ENCODE measurements at regions not wholly inside any gene's neighbourhood (a gene's known extent, or its start where the extent isn't known, plus 50 kb on each side); places are given as distances from the start of the nearest gene placed in this dataset.

DNA sequence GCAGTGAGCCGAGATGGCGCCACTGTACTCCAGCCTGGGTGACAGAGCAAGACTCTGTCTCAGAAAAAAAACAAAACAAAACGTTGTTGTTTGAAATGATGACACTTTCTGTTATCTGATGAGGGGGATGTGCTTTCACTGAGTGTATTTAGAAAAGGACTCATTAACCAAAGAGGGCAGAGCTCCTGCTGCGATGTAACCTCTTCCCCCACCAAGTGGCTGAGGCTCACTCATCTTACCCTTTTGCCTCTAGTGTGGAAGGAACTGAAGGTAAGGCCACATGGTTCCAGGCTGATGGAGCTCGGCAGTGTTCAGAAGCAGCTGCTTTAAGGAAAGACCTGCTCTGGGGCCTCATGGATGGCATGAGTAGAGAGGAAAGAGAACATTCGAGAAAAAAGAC, 105.7 kb upstream of the RUNX1 start:
- intact Hi-C loops (cut with DNase I) = no loop called here
- no peak for DNase-seq (ENCODE audit: low spot score)

DNA sequence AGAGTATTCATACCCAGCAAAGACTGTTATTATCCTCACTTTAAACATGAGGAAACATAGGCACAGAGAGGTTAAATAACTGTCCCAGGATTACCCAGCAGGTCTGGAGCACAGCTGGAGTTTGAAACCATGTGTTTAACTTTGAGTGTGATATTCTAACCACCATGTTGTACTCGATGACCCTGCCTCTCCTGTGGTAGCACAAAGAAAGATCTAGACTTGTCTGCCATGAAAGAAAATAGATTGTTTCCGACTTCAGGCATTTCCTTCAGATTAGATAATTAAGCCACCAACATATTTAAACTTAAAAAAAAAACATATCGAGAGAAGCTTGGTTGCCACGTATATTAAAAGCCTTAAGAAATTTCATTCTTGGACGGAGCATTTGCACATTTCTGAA, 104.6 kb upstream of the RUNX1 start:
- DNase-seq (ENCODE audit: low spot score) = no peak
- intact Hi-C loops (cut with DNase I) = no loop called here

DNA sequence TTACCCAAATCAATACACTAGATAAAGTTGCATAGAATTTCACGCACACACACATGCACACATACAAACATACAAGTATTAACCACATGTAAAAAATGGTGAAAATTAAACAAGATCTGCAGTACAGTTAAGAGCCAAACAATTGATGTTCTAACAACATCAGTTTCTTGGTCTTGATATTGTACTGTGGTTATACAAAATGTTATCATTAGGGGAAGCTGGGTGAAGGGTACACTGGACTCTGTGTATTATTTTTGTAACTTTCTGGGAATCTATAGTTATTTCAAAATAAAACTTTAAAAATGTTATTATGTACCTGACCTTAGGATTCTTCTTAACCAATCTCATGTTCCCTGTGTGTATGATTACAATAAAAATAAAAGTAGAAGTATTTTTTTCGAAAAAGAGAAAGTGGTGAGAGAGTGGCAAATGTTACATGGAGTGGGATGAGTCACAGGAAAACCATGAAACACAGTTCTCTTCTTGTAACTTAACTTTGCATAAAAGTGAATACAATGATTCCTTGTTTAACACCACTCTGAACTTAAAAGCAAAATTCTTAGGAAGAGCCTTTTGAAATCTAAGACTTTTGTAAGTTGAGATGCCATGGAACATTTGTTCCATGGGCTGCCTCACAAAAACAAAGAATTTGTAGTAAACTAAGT, 101.6 kb upstream of the RUNX1 start:
- intact Hi-C loops (cut with DNase I) = no loop called here

DNA sequence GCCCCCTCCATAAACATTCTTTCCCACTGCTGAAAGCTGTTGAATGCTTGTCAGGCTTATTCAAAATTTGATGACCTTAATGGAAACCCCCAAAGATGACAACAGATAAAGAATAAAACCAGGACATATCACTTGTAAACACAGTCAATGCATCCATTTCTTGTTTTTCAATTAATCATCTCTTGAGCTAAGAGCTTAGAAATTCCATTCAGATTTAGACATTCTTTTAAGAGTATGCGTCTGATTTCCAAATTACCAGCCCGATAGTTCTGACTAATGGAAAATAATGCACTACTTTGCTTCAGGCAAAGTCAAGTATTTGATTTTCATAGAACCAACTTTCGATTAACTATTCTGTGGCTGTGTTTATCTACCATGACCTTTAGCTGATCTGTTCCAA, 100.6 kb upstream of the RUNX1 start:
- intact Hi-C loops (cut with DNase I) = no loop called here
- no peak for DNase-seq (ENCODE audit: low spot score)

More for the DNA sequence above, 101.6 kb upstream of the RUNX1 start:
- no peak for DNase-seq (ENCODE audit: low spot score)

DNA sequence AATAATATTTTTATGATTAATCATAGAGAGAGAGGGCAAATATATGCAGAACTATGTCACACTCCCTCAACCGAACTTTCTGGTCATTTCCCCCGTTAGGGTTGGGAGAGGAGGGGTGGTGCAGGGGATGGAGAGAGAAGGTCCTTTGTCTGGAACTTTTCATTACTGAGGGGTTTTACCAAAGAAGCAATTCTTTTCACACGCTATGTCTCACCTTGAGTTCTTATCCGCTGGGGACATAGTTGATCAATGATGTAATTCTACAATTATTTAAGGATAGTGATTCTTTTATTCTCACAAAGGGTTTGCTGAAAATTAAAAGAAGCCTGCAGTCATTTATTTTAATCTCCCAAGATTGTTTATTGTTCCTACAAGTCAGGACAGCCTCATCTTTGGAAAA, 98.3 kb upstream of the RUNX1 start:
- DNase-seq (ENCODE audit: low spot score) = no peak
- intact Hi-C loops (cut with DNase I) = no loop called here

DNA sequence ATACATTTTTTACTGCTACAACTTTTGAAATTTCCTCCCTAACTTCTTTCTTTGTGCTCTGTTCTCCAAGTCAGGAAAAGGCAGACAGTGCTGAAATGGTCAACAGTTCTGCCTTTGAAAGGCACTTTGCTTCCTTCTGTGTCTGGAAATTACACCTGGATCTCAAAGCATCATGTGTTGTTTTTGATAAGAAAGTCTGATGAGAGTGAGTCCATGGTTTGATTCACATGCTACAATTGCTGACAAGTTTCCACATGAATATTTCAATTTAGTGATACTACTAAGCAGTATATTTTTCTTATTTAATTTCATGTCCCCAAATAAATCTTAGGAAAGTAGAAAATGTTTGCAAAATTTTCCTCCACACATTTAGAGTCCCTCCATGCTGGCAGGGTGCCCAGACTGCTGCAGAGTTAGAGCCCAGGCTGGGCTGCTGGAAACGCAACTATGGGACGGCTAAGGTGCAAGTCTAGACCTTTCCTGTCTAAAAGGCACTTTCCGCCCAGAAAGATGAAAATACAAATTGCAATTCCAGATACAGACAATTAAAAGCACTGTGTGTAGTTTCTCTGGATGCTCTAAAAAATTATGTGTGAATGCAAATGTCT, 96.6 kb upstream of the RUNX1 start:
- DNase-seq (ENCODE audit: low spot score) = no peak
- intact Hi-C loops (cut with DNase I) = no loop called here

DNA sequence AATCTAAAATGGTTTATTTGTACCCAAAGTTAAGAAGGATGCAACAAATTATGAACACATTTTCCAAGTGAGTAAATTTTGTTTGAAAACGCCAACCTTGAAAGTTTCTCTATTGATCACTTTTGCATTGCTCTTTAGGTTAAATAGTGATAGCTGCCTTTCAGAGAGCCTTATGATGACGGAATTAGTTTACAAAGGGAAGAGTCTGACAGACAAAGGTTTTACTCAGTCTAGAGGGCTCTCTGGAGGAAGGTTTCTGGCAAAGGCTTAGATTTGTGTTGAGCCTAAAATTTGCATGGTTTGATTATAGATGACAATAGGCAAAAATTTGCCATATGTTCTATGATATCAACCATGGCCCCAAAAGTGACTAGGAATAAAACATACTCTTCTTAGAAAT, 95.9 kb upstream of the RUNX1 start:
- DNase-seq (ENCODE audit: low spot score) = no peak
- intact Hi-C loops (cut with DNase I) = no loop called here

DNA sequence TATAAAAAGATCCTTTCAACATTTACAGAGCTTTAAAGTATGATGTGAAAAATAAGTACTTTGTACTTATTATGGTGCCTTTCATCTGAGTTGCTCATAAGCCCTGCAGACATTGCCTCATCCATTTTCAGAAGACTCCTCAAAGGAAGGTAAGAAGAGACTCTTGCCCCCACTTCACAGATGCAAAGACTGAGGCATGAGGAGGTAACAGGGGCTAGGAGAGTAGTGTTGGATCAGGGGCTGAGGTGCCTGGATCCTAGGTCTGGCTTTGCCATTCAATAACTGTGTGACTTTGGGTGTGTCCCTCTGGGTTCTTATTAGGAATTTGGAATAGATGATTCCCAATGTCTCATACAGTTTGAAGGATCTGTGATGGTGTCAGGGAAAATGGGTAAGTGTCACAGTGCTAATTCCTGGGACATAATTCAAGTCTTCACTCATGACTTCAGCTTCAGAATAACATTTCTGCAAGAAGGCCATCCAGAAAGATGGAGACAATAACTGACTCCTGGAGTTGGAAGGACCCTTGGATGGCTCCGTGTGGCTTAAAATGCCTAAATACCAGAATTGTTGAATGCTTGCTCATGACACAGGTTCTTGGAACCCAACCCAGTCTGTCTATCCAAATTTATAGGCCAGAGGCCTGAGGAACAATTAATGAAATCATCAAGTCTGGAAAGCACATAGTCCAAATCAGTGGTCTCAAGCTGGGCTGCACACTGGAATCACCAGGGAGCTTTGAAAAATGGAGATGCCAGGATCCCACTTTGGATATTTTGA, 93.1 kb upstream of the RUNX1 start:
- intact Hi-C loops (cut with DNase I) = no loop called here
- no peak for DNase-seq (ENCODE audit: low spot score)

DNA sequence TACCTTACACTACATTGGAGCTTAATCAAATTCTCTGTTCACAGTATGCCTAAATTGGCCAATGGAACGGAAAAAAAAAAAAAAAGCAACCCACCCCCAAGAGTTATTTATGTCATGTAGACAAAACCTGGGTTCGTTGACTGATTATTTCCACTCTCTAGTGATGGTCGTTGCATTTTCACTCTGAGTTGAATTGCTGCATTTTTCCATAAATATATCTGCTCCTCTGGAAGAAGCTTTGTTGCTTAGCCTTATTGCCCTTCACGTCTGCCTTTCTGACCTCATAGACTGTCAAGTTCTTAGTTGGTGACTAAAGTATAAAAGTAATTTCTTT, 90.2 kb upstream of the RUNX1 start:
- DNase-seq (ENCODE audit: low spot score) = no peak
- intact Hi-C loops (cut with DNase I) = no loop called here

DNA sequence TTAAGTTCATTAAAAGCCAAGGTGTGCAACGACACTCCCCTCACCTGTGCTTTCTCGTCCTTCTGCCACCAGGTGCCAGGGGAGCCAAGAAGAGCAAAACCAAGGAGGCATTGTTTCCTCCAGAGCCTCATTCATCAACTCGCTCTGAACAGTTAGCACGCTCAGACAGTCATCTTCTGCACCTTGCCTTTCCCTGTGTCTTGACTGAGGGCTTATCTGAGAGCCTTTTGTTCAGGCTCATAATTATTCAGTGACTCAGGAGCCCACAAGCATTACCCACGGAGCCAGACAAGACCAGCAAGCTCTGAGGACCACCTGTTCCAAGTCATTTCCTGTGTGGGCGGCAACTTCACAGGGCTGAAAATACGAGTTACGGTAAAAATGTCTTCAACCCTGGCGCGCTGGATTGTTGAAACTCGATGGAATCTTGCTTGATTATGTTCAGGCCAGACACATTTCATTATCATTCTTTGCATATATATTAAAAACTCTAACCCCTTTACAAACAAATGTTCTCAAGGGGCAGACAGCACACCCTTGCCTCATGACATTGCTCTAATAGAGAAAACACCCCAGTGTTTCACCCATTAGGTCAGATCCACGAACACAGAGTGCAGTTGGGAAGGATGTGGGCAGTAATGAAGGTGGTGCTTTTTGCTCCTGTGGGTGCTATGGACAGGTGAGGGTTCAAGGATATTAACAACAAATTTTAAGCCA, 89.7 kb upstream of the RUNX1 start:
- DNase-seq (ENCODE audit: low spot score) = no peak
- intact Hi-C loops (cut with DNase I) = no loop called here

DNA sequence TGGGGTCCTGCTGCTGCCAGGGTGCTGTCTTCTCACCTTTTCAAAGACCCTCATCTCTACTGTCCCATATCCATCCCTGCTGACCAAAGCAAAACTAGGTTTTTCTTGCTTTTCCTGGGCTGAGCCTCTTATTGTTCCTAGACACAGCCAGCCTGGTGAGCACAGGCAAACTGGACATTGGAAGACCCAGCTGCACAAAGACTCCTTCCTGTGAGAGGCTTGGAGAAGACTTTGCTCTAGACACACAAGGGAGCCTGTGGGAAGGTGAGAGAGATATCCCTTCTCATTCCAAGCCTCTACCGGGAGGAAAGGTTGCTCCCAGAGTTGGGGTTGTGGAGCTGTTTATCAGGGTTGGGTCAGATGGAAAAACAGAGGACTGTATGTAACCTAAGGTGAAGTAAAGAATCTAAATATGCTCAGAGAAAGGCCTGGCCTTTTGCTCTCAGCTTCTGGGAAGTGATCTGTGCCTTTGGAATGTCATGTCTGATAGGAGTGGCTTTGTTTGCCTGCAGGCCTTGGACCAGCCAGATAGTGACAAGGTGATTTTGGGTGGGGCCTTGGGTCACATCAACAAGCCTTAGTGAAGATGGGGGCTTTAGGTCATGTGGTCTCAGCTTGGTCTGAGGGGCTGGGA, 87.6 kb upstream of the RUNX1 start:
- DNase-seq (ENCODE audit: low spot score) = no peak

DNA sequence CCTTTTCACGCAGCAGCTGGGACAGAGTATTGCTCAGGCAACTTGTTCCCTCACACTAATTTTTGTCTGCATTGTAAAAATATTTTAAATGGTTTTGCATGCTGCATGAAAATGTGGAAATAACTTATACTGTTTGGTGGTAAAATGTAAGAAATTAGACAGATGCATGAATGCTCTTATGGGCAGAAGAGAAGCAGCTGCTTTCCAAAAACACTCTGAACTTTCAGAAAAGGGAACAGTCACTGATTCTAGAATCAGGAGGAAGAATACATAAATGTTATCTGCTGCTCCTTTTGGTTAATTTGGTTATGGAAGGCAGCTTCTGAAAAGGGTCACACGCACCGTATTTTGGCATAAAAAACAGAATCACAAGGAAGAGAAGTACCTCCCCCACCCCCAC, 87.0 kb upstream of the RUNX1 start:
- intact Hi-C loops (cut with DNase I) = no loop called here
- DNase-seq (ENCODE audit: low spot score) = no peak

More for the DNA sequence above, 87.6 kb upstream of the RUNX1 start:
- intact Hi-C loops (cut with DNase I) = no loop called here

DNA sequence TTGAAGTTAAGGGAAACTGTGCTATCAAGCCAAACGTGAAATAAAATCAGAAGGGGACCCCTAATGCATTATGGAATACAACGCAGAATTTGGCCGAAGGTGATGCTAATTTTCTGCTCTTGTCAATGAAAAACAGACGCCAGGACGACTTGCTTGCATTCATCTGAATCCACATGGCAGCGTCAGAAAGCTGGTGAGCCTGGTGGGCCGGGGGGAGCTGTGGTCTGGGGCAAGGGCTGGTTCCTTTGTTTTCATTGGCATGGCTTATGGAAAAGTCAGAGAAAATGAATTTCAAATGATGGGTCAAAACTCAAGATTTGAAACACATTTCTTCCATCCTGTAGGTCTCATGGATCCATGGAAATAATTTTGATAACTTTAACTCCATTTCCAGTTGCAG, 86.4 kb upstream of the RUNX1 start:
- intact Hi-C loops (cut with DNase I) = no loop called here

DNA sequence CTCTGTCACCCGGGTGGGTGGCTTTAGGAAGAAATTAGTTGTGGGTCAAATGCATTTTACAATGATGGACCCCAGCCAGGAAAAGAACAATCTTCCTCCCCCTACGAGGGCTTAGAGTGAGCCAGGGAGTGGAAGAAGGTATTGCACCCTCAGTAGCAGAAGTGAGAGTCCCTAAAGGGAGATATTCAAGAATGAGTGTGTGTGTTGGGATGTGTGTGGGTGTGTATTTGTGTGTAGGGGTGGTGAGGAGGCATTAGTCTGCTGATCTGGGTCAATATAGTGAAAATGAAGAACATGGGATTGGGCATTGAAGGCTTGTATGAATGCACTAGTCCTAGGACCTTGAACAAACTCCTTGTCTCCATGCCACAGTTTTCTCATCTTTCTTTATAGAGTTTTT, 85.2 kb upstream of the RUNX1 start:
- intact Hi-C loops (cut with DNase I) = no loop called here
- DNase-seq (ENCODE audit: low spot score) = no peak

More for the DNA sequence above, 86.4 kb upstream of the RUNX1 start:
- no peak for DNase-seq (ENCODE audit: low spot score)

DNA sequence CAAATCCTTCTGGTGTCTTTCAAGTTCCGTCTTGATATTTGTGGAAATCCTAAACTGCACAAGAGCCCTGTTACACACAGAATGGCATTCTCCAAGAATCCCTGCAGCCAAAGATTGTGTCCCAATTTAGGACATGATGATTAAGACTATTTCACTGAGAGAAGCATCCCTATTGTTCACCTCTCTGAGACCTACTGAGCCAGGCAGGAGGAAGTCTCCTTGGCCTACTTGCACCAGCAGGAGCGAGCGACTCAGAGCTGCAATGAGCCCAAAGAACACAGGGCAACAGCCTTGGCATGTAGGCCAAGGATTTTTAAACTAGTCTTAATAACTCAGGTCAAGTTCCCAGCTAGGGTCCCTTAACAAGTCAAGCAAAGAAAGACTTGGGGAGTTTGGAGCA, 79.4 kb upstream of the RUNX1 start:
- intact Hi-C loops (cut with DNase I) = no loop called here

DNA sequence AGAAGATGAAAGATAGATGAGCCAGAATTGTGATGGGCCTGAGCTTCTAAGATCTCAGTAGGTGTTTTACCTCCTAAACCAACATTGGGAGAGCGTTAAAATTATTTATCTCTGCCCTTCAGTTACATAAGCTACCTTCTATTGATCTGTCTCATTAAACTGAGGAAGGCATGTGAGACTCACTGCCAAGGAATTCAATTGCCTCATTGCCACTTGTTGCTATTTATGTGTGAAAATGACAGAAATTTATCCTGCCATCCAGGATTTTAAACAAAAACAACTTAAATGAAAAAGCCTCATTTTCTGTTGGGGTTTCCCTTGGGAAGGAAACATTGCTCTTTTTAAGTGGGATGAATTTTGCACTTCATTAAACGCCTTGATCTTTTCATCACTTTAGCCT, 78.7 kb upstream of the RUNX1 start:
- no peak for DNase-seq (ENCODE audit: low spot score)
- intact Hi-C loops (cut with DNase I) = no loop called here

More for the DNA sequence above, 79.4 kb upstream of the RUNX1 start:
- DNase-seq (ENCODE audit: low spot score) = no peak

DNA sequence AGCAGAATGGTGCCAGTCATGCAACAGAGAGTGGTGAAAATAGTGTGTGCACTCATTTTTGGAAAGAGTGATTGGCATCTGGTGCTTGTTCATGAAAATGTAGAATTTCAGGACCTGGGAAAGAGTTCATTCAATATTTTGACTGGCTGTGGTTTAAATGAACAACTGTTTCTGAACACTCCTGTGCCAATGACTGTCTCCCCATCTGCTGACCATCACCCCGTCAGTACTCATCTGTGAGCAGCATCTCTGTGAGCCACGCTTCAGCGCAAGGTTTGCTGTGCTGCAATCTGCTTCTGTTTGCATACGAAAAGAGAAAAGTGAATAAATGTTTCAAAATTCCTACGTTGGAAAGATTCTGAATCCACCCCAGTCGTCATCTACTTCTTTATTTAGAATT, 77.9 kb upstream of the RUNX1 start:
- DNase-seq (ENCODE audit: low spot score) = no peak

DNA sequence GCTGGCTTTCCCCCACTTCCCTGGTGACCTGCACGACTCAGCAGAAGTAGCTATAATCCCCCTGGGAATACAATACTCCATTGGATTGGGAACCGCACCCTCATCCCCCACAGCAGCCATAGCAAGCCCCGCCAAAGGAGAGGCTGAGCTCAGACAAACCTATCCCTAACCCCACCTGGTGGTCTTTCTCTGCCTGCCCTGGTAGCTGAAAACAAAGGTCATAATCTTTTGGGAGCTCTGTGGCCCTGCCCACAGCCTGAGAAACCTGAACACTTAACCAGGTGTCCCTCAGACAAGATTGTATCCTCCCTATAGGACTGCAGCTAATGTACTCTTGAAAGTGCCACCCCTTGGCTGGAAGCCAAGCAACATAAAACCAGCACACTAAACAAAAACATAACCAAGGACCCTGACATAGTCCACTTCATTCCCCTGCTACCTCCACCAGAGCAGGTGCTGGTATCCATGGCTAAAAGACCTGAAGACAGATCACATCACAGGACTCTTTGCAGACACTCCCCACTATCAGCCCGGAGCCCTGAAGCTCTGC, 71.6 kb upstream of the RUNX1 start:
- DNase-seq (ENCODE audit: low spot score) = no peak
- intact Hi-C loops (cut with DNase I) = no loop called here

More for the DNA sequence above, 77.9 kb upstream of the RUNX1 start:
- intact Hi-C loops (cut with DNase I) = no loop called here

DNA sequence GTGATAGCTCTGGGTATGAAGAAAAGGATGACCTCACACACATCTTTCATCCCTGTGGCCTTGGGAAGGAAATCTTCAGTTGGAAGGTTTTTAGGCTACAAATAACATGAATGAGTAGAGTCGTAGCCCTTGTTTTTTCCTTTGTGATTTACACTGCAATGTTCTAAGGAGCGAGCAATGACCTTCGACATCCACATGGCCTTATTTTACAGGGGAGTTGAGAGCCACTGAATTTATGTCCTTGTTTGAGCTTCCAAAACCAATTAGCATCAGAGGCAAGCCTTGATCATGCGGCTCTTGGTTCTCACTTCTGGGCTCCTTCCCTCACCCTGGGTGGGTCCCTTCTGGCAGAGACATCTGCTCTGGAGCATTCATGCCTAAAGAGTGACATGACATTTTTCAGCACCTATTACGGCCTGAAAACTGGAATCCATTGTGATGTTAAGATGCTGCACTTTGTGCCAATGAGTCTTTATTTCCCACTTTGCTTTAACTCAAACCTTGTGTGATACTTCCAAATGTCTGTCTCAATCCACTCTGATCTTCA, 70.5 kb upstream of the RUNX1 start:
- no peak for DNase-seq (ENCODE audit: low spot score)
- intact Hi-C loops (cut with DNase I) = no loop called here

DNA sequence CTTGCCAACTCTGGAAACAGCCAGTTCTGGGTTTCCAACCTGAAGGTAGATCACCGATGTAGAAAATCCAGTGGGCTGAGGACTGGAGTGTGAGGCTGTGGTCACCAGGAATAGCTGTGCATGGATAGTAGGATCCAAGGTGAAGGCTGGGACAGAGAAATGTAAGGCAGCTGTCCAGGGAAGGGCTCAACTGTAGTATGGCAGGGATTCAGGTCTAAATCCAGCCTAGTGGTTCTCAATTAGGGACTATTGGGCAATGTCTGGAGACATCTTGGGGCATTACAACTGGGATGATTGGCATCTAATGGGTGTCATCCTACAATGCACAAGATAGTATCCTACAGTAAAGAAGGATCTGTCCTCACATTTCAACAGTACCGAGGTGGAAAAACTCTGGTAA, 67.7 kb upstream of the RUNX1 start:
- DNase-seq (ENCODE audit: low spot score) = no peak
- intact Hi-C loops (cut with DNase I) = no loop called here

Measured in cardiac septum (tissue), 1 donor.